ENCODE measurements at regions not wholly inside any gene's neighbourhood (a gene's known extent, or its start where the extent isn't known, plus 50 kb on each side); places are given as distances from the start of the nearest gene placed in this dataset.

DNA sequence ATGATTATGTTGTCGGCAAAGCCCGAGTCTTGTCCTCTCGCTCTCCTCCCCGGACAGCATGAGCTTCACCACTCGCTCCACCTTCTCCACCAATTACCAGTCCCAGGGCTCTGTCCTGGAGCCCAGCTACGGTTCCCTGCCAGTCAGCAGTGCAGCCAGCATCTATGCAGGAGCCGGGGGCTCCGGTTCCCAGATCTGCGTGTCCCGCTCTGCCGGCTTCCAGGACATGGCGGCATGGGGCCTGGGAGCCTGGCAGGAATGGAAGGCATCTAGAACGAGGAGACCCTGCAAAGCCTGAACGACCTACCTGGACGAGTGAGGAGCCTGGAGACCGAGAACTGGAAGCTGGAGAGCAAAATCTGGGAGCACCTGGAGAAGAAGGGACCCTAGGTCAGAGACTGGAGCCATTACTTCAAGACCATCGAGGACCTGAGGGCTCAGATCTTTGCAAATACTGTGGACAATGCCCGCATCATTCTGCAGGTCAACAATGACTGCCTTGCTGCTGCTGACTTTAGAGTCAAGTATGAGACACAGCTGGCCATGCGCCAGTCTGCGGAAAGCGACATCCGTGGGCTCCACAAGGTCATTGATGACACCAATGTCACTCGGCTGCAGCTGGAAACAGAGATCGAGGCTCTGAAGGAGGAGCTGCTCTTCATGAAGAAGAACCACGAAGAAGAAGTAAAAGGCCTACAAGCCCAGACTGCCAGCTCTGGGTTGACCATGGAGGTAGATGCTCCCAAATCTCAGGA, 101.3 kb upstream of the MAN2A1 start:
- no peak for TF ChIP-seq CTCF (IDR thresholded peaks at IDR 0.05)
- TF ChIP-seq POLR2A (IDR thresholded peaks at IDR 0.05), result no peak

All from Peyer's patch (tissue), 4 donors.